Hypothalamus (tissue), 51 donors: ENCODE measurements at regions not wholly inside any gene's neighbourhood (a gene's known extent, or its start where the extent isn't known, plus 50 kb on each side); places are given as distances from the start of the nearest gene placed in this dataset.

ENCODE experiments used
- DNase-seq, 51 donors: peaks; one replicate each; lab custom pipeline; 2025; lab: John Stamatoyannopoulos, UW

- DNase-seq = no peak
Measured at GRCh38 chr9:108683245-108683644, 172.5 kb downstream of the ACTL7B start.

DNA sequence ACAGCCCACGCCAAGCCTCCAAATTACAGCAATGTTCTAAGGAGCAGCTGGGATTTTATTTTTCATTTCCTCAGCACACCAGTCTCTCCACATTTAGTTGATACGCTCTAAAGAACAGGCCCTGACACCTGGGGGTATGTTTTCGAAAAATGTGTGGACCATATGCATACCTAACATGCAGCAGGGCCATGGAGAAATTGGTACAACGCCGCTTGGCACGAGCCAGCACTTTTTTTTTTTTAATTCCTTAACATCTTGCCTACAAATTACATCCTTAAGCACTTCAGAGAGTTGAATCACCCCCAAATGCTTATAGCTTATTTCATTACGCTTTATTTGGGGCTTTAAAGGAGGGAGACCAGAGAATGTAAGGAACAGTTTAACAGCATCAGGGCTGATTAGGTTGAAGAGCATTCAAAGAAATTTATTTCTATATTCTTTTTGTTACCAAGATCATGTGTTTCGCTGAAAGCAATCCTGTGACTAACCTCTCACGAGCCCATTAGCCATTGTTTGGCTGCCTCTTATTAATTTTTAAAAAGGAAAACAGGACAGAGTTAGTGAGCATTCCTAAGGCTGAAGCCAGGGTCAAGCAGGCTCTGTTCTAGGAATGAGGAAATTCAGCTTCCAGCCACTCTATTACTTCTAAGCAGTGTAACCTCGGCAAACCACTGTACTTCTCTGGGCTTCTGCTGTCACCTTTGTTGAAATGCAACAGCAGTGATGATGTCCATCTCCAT lies 173.8 kb downstream of the ACTL7B start:
- no peak for DNase-seq

GRCh38 chr9:108680946-108681345 lies 174.8 kb downstream of the ACTL7B start:
- no peak for DNase-seq

GRCh38 chr9:108677776-108678175 lies 178.0 kb downstream of the ACTL7B start:
- DNase-seq = no peak

GRCh38 chr9:108676355-108676754 lies 179.4 kb downstream of the ACTL7B start:
- no peak for DNase-seq

DNA sequence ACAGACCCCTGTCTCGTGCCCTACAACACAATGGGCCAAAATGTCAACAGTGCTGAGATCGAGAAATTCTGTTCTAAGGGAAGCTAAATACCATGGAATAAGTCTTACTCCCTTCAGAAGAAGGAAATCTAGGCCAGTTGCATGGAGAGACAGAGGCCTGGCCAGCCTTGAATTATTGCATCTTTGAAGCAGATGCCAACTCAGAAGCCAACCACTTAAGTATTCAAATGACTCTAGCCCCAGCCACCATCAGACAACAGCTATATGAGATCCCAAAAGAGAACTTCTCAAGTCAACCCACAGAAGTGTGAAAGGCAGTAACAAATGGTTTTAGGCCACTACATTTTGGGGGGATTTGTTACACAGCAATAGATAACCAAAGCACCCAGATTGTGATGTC lies 180.1 kb downstream of the ACTL7B start:
- DNase-seq = no peak

- DNase-seq = no peak
Measured at GRCh38 chr9:108674766-108675530, 180.8 kb downstream of the ACTL7B start.

- DNase-seq = no peak
Measured at GRCh38 chr9:108673386-108673785, 182.4 kb downstream of the ACTL7B start.

DNA sequence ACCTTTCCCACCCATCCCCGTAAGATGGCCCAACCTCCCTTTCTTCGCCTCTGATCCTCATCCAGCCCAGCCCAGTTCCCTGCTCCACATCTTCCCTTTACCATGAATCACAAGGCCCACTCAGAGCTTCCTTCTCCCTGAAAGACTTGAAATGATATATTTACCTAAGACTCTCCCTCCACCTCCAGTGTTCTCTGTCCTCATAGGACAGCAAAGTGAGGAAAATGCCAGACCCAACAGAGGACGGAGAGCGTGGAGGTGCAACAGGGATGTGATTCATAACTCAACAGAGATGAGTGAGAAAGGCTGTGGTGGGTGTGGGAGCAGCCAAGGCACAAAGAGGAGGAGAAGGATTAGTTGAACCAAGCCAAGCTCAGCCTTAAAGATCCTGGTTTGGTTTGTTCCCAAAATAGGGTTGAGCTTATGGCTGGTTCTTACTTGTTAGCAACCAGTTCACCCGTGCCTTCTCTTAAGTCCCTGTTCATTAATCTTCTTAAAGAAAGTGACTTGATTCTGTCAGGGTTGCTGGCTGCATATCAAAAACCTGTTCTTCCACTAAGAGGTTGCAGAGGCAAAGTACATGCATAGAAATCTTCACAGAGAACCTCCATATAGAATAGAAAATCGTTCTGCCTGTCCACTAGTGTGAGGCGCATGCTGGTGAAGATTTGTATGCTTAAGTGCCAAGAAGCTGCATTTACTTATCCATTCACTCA lies 183.2 kb downstream of the ACTL7B start:
- peak in 1 of 51 donors; percentile 3 for DNase-seq

- no peak for DNase-seq
Measured at GRCh38 chr9:108671794-108672193, 184.0 kb downstream of the ACTL7B start.

- no peak for DNase-seq
Measured at GRCh38 chr9:108671176-108671575, 184.6 kb downstream of the ACTL7B start.

- no peak for DNase-seq
Measured at GRCh38 chr9:108668938-108669335, 186.8 kb downstream of the ACTL7B start.

GRCh38 chr9:108668191-108668937 lies 187.4 kb downstream of the ACTL7B start:
- no peak for DNase-seq

- DNase-seq = no peak
Measured at GRCh38 chr9:108666240-108666784, 189.5 kb downstream of the ACTL7B start.

- DNase-seq = no peak
Measured at GRCh38 chr9:108665521-108666239, 190.1 kb downstream of the ACTL7B start.

GRCh38 chr9:108664309-108665255 lies 191.2 kb downstream of the ACTL7B start:
- DNase-seq = no peak

DNA sequence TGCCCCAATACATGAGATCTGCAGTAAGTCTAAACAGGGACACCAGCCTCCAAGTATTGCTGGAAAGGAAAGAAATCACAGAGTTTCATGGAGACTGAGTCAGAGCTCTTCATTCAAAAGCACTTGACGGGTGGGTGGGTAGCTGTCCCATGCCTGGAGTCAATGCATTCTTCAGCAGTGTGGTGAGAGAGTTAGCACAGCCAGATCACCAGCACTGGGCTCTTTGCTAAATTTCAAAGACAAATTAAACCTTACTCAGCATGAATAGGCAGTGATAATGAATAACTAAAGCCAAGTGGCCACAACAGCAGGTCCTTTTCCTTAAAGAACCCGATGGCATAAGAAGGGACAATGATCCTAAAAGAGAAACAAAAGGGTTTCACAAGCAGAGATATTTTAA lies 192.4 kb downstream of the ACTL7B start:
- no peak for DNase-seq

DNA sequence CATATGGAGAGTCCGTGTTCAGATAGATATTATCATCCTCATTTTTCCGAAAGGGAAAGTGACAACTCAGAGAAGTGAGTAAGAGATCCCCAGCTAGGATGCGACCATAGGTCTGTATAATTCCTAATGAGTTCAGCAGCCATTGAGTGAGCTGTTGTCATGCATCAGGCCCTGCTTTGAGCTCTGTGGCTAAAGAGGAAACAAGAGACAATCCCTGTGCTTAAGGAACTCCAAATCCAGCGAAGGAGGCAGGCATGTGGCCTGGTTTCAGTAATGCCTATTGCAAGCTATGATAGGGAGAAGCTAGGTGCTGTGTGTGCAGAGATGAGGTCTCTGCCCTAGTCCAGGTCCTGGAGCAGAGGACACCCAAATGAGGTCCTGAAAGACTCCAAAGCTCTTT lies 192.8 kb downstream of the ACTL7B start:
- no peak for DNase-seq
